ENCODE measurements at regions not wholly inside any gene's neighbourhood (a gene's known extent, or its start where the extent isn't known, plus 50 kb on each side); places are given as distances from the start of the nearest gene placed in this dataset.

- no peak for TF ChIP-seq CTCF (IDR thresholded peaks at IDR 0.05; ENCODE audit: low read depth, low read length, poor library complexity, severe bottlenecking)
- TF ChIP-seq EZH2phosphoT487 (IDR thresholded peaks at IDR 0.05; ENCODE audit: borderline replicate concordance, low read length) = no peak
Observed at GRCh38 chr1:38275960-38276359, 229.4 kb upstream of the POU3F1 start.

Measured in DOHH2 (cell line).